GM21447 (cell line): ENCODE measurements at regions not wholly inside any gene's neighbourhood (a gene's known extent, or its start where the extent isn't known, plus 50 kb on each side); places are given as distances from the start of the nearest gene placed in this dataset.
"Not testable (repeated sequence)": the region's sequence is repeated elsewhere in the genome, so short reads cannot be mapped to it uniquely, and the experiment has no call there.

Experiments
- ATAC-seq: cut with Tn5 transposase; IDR thresholded peaks from one replicate; pipeline ENCODE4 v1.9.1; 2021; ENCODE audit not compliant: unreplicated experiment

GRCh38 chr2:90039093-90039492 is 1347.6 kb downstream of the RPIA start:
- ATAC-seq: not testable (repeated sequence)

GRCh38 chr2:90047776-90048175 is 1356.3 kb downstream of the RPIA start:
- not testable (repeated sequence) for ATAC-seq

- not testable (repeated sequence) for ATAC-seq
Measured at GRCh38 chr2:90052113-90052631, 1360.7 kb downstream of the RPIA start.

- no peak for ATAC-seq
Measured at GRCh38 chr2:90069290-90069894, 1377.9 kb downstream of the RPIA start.

GRCh38 chr2:90076311-90076710 is 1384.8 kb downstream of the RPIA start:
- no peak for ATAC-seq

- no peak for ATAC-seq
Measured at GRCh38 chr2:90077948-90078347, 1386.5 kb downstream of the RPIA start.

- no peak for ATAC-seq
Measured at GRCh38 chr2:90079374-90079773, 1387.9 kb downstream of the RPIA start.

GRCh38 chr2:90087792-90088191 is 1396.3 kb downstream of the RPIA start:
- ATAC-seq: not testable (repeated sequence)

- ATAC-seq: not testable (repeated sequence)
Measured at GRCh38 chr2:90093571-90094270, 1402.2 kb downstream of the RPIA start.

GRCh38 chr2:90097617-90098016 is 1406.1 kb downstream of the RPIA start:
- ATAC-seq: not testable (repeated sequence)

- not testable (repeated sequence) for ATAC-seq
Measured at GRCh38 chr2:90105142-90105541, 1413.7 kb downstream of the RPIA start.

GRCh38 chr2:90123409-90123808 is 1431.9 kb downstream of the RPIA start:
- not testable (repeated sequence) for ATAC-seq

GRCh38 chr2:90139046-90139445 is 1447.6 kb downstream of the RPIA start:
- not testable (repeated sequence) for ATAC-seq

- ATAC-seq: not testable (repeated sequence)
Measured at GRCh38 chr2:90141558-90141957, 1450.1 kb downstream of the RPIA start.

- not testable (repeated sequence) for ATAC-seq
Measured at GRCh38 chr2:90151805-90152204, 1460.3 kb downstream of the RPIA start.

GRCh38 chr2:90170978-90171377 is 1479.5 kb downstream of the RPIA start:
- not testable (repeated sequence) for ATAC-seq

- ATAC-seq: not testable (repeated sequence)
Measured at GRCh38 chr2:90173081-90173480, 1481.6 kb downstream of the RPIA start.

- ATAC-seq: not testable (repeated sequence)
Measured at GRCh38 chr2:90179591-90179990, 1488.1 kb downstream of the RPIA start.

GRCh38 chr2:90207454-90208058 is 1516.1 kb downstream of the RPIA start:
- ATAC-seq: no peak

GRCh38 chr2:90209009-90209408 is 1517.5 kb downstream of the RPIA start:
- ATAC-seq: no peak

- ATAC-seq: no peak
Measured at GRCh38 chr2:90209806-90210205, 1518.3 kb downstream of the RPIA start.

GRCh38 chr2:90215880-90216279 is 1524.4 kb downstream of the RPIA start:
- ATAC-seq: not testable (repeated sequence)
